Fibroblast of pulmonary artery (primary cell): ENCODE measurements at regions not wholly inside any gene's neighbourhood (a gene's known extent, or its start where the extent isn't known, plus 50 kb on each side); places are given as distances from the start of the nearest gene placed in this dataset.

Experiments
- DNase-seq: peaks from one replicate; pipeline ENCODE4 v3.0.0-alpha.2; 2010; ENCODE audit warnings: low read depth
- H3K4me3 ChIP-seq: replicated peaks from 2 replicates; pipeline ENCODE4 v1.5.1; 2011; ENCODE audit warnings: low read depth, mild to moderate bottlenecking, control low read depth, low read length, moderate library complexity
- CTCF ChIP-seq: IDR thresholded peaks from 2 replicates; pipeline ENCODE4 v1.5.1; 2011; ENCODE audit warnings: mild to moderate bottlenecking, control low read depth, low read length, inconsistent platforms; ENCODE audit errors: missing control alignments

DNA sequence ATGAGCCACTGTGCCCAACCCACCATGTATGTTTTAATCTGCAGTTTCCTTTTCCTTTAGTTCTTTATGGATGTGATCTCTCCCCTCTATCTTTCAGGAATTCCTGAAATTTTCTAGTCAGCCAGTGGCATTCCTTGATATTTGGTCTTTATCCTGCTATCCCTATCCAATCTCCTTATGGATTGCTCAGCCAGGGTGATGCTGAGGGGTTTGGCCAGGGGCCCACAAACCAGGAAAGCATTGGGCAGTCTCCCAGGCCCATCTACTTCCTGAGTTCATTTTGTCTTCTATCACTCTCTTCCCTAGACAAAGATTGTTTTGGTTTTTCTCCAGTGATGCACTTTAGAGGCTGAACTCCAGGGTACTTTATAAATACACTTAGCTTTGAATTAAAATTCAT lies 115.9 kb downstream of the KATNIP start:
- TF ChIP-seq CTCF, result no peak
- peak; percentile 32 for DNase-seq
- no peak overlapping the region for H3K4me3 ChIP-seq

GRCh38 chr16:27670071-27670810 lies 120.3 kb downstream of the KATNIP start:
- H3K4me3 ChIP-seq, result no peak overlapping the region
- TF ChIP-seq CTCF, result no peak
- no peak for DNase-seq

DNA sequence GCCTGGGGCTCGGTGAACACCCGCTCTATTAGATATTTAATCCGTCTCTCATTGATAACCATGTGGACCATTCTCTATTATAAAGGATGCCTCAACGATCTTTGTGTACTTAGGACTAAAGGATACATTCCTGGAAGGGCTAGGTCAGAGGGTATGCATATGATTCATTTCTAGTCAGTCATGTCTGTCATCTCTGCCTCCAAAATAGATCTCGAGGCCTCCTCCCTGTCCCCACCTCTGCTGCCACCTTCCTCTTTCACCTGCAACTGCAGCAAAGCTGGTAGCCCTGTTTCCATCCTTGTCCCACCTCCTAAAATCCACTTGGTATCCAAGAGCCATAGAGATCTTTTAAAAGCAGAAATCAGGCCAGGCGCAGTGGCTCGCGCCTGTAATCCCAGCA lies 121.5 kb downstream of the KATNIP start:
- TF ChIP-seq CTCF, result no peak
- H3K4me3 ChIP-seq, result no peak overlapping the region
- no peak for DNase-seq

DNA sequence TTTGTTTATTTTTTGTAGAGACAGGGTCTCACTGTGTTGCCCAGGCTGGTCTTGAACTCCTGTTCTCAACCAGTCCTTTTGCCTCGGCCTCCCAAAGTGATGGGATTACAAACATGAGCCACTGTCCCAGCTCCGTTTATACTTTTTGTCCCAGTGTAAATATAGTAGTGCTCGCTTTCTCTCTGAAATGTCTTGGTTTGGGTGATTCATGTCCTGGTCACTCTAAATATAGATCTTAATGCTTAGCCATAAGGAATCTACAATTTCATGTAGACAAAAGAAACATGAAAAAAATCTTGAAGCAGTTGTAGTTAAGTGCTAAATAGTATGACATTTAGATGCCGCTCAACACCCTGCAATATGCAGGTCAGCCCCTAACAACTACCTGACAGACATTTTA lies 126.9 kb downstream of the KATNIP start:
- no peak overlapping the region for H3K4me3 ChIP-seq
- peak; percentile 25 for DNase-seq
- no peak for TF ChIP-seq CTCF

DNA sequence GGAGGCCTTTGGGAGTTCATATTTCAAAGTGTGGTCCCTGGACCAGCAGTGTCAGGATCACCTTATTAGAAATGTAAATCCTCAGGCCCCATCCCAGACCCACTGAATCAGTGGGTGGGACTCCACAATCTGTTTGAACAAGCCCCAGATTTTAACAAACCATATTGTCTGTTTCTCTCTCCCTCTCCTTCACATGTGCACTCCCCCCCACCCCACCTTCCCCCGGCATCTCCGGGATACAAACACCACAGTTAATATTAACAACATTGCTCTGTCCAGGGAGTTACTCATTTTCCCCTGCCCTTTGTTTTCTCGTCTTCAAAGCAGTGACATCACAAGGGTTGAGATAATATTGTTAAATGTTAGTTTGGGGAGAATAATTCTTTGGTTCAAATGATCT lies 127.3 kb downstream of the KATNIP start:
- no peak overlapping the region for H3K4me3 ChIP-seq
- peak; percentile 30 for DNase-seq

GRCh38 chr16:27678955-27679354 lies 129.0 kb downstream of the KATNIP start:
- no peak for DNase-seq

More for the DNA sequence above, 127.3 kb downstream of the KATNIP start:
- no peak for TF ChIP-seq CTCF

More at GRCh38 chr16:27678955-27679354, 129.0 kb downstream of the KATNIP start:
- TF ChIP-seq CTCF, result no peak
- H3K4me3 ChIP-seq, result no peak overlapping the region
